ENCODE measurements at regions not wholly inside any gene's neighbourhood (a gene's known extent, or its start where the extent isn't known, plus 50 kb on each side); places are given as distances from the start of the nearest gene placed in this dataset.

GRCh38 chr13:26989261-26989956 is 182.2 kb downstream of the USP12 start:
- DNase-seq (ENCODE audit: low read depth, low spot score): no peak
- Mint-ChIP-seq H3K36me3 (ENCODE audit: low read depth) (no peaks in the 10 kb centered on the region), H3K4me3 (no peak overlapping the region), H3K9me3 (no peaks in the 10 kb centered on the region), H3K4me1 (no peaks in the 10 kb centered on the region), H3K27ac (ENCODE audit: unreplicated experiment) (no peak overlapping the region), H3K27me3 (ENCODE audit: low read depth) (peaks cover 7% of the 10 kb centered on the region)
- no peak for TF ChIP-seq CTCF (conservative IDR thresholded peaks at IDR 0.05)

- no peak overlapping the region for H3K27ac Mint-ChIP-seq (ENCODE audit: unreplicated experiment)
- H3K9me3 Mint-ChIP-seq: no peaks in the 10 kb centered on the region
- no peaks in the 10 kb centered on the region for H3K36me3 Mint-ChIP-seq (ENCODE audit: low read depth)
- no peak overlapping the region for H3K4me3 Mint-ChIP-seq
- H3K27me3 Mint-ChIP-seq (ENCODE audit: low read depth): peaks cover 11% of the 10 kb centered on the region
- no peak for DNase-seq (ENCODE audit: low read depth, low spot score)
- no peak for TF ChIP-seq CTCF (conservative IDR thresholded peaks at IDR 0.05)
- no peaks in the 10 kb centered on the region for H3K4me1 Mint-ChIP-seq
These were observed 183.4 kb downstream of the USP12 start for GRCh38 chr13:26988059-26988769.

GRCh38 chr13:26987486-26988013 is 184.1 kb downstream of the USP12 start:
- DNase-seq (ENCODE audit: low read depth, low spot score): no peak
- Mint-ChIP-seq H3K4me1 (no peaks in the 10 kb centered on the region), H3K36me3 (ENCODE audit: low read depth) (no peaks in the 10 kb centered on the region), H3K4me3 (no peak overlapping the region), H3K27me3 (ENCODE audit: low read depth) (peaks cover 11% of the 10 kb centered on the region), H3K9me3 (no peaks in the 10 kb centered on the region), H3K27ac (ENCODE audit: unreplicated experiment) (no peak overlapping the region)
- no peak for TF ChIP-seq CTCF (conservative IDR thresholded peaks at IDR 0.05)

- Mint-ChIP-seq H3K27me3 (ENCODE audit: low read depth) (peaks cover 9% of the 10 kb centered on the region), H3K4me1 (no peaks in the 10 kb centered on the region), H3K27ac (ENCODE audit: unreplicated experiment) (no peak overlapping the region), H3K4me3 (no peak overlapping the region), H3K9me3 (no peaks in the 10 kb centered on the region), H3K36me3 (ENCODE audit: low read depth) (no peaks in the 10 kb centered on the region)
- peak; percentile 95 for TF ChIP-seq CTCF (conservative IDR thresholded peaks at IDR 0.05)
- DNase-seq (ENCODE audit: low read depth, low spot score): peak; percentile 65
These were observed 186.2 kb downstream of the USP12 start for GRCh38 chr13:26985285-26985878.

- H3K27me3 Mint-ChIP-seq (ENCODE audit: low read depth): peaks cover 10% of the 10 kb centered on the region
- H3K9me3 Mint-ChIP-seq: no peaks in the 10 kb centered on the region
- no peaks in the 10 kb centered on the region for H3K4me1 Mint-ChIP-seq
- DNase-seq (ENCODE audit: low read depth, low spot score): no peak
- no peaks in the 10 kb centered on the region for H3K36me3 Mint-ChIP-seq (ENCODE audit: low read depth)
- no peak overlapping the region for H3K27ac Mint-ChIP-seq (ENCODE audit: unreplicated experiment)
- no peak for TF ChIP-seq CTCF (conservative IDR thresholded peaks at IDR 0.05)
- H3K4me3 Mint-ChIP-seq: no peak overlapping the region
These were observed 187.3 kb downstream of the USP12 start for GRCh38 chr13:26984337-26984736.
